SU-DHL-6 (cell line): ENCODE measurements at regions not wholly inside any gene's neighbourhood (a gene's known extent, or its start where the extent isn't known, plus 50 kb on each side); places are given as distances from the start of the nearest gene placed in this dataset.

Experiments
- EZH2phosphoT487 ChIP-seq: fragments of 200-600 bp; sonication (generic), shearing (Covaris generic); conservative IDR thresholded peaks from 2 replicates; pipeline ENCODE4 v1.6.1; 2018; ENCODE audit warnings: mild to moderate bottlenecking, antibody characterized with exemption, low read length, moderate library complexity, mixed read lengths
- TF ChIP-seq, protein P1 (sequence below): fragments of 200-600 bp; sonication (generic); IDR thresholded peaks from one replicate; pipeline ENCODE4 v1.5.1; 2017; ENCODE audit warnings: antibody characterized with exemption, mild to moderate bottlenecking, low read length, moderate library complexity; ENCODE audit not compliant: insufficient read depth, poor library complexity, severe bottlenecking

DNA sequence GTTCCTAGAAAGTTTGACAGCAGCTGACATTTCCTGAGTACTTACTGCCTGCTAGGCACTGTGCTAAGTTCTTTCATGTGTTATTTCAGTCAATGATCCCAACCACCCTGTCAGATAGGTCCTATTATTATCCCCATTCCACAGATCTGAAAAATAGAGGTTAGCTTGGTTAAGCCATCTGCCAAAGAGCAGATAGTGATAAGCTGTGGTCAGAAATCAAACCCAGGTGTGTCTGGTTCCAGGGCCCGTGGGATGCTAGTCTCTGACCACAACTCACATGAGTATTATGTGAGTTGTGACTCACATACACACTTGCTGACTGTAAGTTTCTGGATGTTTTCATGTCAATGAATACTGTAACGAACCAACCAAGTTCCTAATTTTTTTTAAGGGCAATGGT is 132.0 kb upstream of the APCDD1 start:
- TF ChIP-seq, protein P1, sequence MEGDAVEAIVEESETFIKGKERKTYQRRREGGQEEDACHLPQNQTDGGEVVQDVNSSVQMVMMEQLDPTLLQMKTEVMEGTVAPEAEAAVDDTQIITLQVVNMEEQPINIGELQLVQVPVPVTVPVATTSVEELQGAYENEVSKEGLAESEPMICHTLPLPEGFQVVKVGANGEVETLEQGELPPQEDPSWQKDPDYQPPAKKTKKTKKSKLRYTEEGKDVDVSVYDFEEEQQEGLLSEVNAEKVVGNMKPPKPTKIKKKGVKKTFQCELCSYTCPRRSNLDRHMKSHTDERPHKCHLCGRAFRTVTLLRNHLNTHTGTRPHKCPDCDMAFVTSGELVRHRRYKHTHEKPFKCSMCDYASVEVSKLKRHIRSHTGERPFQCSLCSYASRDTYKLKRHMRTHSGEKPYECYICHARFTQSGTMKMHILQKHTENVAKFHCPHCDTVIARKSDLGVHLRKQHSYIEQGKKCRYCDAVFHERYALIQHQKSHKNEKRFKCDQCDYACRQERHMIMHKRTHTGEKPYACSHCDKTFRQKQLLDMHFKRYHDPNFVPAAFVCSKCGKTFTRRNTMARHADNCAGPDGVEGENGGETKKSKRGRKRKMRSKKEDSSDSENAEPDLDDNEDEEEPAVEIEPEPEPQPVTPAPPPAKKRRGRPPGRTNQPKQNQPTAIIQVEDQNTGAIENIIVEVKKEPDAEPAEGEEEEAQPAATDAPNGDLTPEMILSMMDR, result no peak
- TF ChIP-seq EZH2phosphoT487, result no peak
